ENCODE measurements at regions not wholly inside any gene's neighbourhood (a gene's known extent, or its start where the extent isn't known, plus 50 kb on each side); places are given as distances from the start of the nearest gene placed in this dataset.
"Not testable (repeated sequence)": the region's sequence is repeated elsewhere in the genome, so short reads cannot be mapped to it uniquely, and the experiment has no call there.

DNA sequence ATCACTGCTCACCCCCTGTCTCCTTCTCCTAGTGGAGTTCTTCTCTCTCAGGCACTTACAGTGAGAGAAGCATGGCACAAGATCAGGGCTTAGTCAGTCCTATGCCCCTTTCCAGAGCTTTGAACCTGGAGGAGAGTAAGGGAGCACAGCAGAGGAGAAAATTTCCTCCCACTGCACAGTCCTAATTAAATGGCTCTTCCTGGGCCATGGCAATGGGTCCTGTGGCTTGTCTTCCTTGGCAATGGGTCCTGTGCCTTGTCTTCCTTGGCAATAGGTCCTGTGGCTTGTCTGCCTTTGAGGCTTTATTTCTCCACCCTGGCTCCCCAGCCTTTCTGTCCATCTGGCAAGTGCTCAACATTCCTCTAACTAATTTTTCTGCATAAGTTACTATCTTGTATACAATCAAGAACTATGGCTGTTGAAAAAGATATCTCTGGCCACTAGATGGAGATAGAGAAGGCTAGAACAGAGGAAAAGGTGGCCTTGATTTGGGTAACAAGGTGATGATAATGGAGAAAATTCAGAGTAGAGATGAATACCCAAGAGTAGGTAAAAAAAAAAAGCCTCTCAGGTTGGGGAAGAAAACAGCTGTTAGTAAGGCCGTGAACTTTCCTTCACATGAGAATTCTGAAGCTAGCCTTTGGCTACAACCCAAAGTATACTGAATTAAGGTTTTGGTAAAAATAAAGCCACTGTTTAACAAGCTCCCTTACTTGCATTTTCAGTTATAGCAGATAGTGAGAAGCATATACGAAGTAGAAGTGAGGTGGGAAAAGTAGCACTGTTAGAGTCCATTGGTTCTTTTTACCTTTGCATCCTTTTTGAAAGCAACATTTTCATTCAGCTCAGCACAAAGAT, 504.9 kb downstream of the DOK5 start:
- DNase-seq = peak in 1 of 58 donors; percentile 0

DNA sequence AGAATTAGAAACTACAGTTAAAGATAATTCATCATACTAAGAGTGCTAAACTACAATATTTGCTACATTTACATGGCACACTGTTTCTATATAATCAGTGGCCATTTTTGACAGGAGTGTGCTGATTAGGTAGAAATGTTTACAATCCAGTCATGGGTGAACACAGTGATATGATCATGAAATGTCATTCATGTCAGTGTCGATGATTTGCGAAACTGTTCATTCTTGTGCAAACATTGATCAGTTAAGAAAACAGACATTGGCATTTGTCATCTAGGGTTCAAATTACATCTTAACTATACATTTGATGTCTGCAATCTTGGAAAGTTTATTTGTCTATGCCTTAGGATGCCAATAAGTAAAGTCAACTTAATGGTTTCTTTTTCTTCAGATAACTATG, 474.9 kb downstream of the DOK5 start:
- DNase-seq = no peak

DNA sequence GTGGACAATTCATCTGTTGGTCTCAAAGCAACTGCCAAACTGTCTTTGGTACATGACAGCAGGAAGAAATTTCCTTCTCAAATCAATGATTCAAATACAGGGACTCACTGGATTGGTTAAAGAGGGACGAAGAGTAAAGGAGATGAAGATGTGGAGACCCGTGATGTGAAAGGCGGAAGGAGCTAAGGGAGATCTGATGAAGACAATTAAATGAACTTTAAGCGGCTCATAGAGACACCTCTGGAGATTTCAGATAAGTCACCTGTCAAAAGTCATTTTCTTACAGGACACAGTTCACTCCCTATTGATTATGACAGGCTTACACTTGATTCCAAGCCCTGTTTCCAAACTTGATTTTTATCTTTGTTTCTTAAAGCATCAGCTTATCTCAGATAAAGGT, 466.3 kb downstream of the DOK5 start:
- DNase-seq = no peak

DNA sequence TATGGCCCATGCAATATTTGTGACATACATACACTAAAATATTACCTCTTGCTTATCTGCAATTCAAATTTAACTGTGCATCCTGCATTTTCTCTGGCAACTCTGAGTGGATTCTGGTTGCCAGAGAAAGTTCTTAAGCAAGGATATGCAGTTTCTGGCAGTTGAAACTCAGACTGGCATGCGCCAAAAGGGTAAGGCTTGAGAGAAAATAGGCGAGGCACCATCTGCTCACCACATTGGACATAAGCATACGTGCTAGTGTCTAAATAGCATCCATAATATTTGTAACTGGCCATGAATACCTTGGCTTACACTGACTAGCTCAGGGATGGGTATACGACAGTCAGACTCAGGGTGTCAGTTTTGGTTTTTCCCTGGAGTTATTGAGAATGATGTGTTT, 465.1 kb downstream of the DOK5 start:
- no peak for DNase-seq

DNA sequence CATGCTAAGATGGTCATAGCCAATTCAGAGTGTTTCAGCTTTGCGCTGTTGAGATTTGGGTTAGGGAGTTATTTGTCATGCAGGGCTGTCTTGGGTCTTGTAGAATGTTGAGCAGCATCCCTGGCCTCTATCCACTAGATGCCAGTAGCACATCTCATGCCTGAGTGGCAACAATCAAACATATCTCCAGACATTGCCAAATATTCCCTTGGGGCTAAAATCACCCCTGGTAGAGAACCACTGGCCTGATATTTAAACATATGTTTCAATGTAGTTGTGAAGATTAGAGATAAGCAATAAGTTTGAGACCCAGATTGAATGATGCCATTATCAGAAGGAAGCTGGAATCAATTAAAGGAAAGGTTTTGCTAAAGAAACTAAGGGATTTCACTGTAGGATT, 463.3 kb downstream of the DOK5 start:
- no peak for DNase-seq

DNA sequence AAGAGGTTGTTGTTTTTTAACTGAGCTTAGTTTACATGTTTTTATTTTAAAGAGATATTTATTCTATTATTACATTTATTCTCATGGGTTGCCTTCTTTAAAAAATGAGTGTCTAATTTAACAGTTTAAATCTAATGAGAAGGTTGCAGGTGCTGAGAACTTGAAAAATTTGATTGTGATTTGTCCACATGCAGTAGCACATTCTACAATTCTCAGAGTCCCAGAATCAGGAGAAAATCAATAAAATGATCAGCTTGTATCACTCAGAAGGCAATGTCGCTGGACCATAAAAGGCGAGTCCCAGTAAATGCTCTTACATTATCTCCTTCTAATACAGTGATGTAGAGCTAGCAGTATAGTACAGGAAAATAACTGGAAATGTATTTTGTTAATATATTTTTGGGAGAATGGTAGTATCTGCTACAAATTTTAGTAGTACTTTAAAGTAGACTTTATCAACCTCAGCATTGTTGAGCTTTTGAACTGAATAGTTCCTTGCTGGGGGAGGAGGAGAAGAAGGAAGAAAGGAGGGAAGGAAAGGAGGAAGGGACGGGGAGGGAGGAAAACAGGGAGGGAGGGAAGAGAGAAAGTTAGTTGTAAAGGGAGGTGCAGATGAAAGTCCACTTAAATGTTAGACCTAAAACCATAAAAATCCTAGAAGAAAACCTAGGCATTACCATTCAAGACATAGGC, 458.0 kb downstream of the DOK5 start:
- DNase-seq = no peak

DNA sequence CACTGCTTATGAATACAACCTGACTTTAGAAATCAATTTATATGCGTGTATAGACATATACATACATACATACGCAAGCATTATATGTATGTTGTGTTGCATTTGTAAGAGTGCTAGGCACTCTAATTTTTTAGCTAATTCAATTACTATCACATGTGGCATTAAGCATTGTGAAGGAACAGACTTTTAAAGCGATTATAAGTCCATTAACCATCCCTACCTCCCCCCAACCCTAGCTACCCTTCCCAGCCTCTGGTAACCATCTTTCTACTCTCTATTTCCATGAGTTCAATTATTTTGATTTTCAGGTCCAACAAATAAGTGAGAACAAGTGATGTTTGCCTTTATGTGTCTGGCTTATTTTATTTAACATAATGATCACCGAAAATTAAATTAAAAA, 453.8 kb downstream of the DOK5 start:
- DNase-seq = no peak

DNA sequence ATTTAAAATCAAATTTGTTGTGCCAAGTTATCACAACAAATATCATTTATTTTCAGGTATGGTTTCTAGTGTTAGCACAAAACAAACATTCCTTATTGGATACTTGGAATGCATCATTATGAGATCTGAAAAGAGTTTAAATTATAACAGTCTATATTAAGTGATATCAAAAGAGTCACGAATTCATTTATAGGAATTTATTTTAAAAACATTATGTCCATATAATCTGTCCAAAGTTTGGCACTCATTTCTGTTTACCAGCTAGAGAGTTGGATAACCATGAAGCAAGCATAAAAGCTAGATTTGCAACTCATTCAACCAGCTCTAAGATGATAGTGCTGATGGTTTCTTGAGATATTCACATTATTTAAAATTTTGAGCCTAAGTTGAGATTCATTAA, 453.2 kb downstream of the DOK5 start:
- no peak for DNase-seq

DNA sequence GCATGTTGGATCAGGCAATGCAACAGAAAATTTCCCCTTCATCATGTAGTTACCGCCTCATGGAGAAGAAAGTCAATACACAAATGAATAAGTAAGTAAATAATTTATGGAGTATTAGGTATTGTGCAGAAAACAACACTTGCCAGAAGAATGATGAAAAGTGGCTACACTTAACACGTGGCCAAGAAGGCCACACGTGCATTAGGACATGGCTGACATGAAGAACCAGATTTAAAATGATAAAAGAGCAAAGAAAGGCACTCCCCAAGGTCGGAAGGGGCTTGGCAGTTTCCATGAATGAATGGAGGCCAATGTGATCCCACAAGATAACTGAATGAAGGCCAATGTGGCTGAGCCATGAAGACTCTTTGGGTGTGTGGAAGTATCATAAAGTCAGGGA, 447.2 kb downstream of the DOK5 start:
- no peak for DNase-seq

DNA sequence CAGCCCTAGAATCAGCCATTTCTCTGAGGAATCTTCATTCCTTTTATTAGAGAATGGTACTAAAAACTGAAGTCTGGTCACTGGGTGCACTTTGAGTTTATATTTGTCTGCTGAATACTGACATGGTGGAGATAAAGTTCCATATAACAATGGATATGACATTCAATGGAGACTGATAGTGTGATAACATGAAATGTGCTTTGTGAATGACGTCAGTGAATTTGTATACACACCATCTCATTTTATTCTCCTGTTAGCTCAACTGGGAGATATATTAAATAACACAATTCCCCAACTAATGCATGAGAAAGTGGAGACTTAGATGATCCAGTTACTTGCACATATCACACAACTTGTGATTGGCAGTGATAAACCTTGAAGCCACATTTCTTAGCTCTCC, 446.7 kb downstream of the DOK5 start:
- DNase-seq = no peak

DNA sequence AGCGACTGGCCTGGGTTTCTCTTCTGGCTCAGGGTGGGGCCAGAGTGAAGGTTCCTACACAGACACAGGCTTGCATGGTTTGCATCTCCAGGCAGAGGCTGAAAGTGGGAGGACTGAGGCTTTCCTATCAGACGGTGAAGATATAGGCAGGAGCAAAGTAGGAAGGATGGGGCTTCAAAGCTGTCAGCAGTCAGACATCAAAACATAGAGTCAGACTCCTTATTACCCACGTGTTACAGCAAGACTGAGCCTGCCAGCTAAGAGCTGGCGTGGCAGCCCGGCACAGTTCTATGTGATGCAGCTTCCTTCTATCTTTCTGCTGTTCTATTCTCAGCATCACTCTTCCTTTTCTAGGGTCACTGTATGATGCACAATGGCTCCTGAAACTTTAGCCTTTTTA, 445.1 kb downstream of the DOK5 start:
- peak in 1 of 58 donors; percentile 18 for DNase-seq

DNA sequence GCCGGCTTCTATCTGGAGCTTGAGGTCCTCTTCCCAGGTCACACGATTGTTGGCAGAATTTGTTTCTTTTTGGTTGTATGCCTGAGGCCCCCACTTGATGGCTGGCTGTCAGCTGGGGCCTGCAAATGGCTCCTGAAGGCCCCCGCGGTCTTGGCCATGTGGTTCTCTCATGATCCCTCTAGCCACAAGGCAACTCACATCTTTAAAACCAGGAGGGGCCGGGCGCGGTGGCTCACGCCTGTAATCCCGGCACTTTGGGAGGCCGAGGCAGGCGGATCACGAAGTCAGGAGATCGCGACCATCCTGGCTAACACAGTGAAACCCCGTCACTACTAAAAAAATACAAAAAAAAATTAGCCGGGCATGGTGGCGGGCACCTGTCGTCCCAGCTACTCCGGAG, 443.6 kb downstream of the DOK5 start:
- not testable (repeated sequence) for DNase-seq

DNA sequence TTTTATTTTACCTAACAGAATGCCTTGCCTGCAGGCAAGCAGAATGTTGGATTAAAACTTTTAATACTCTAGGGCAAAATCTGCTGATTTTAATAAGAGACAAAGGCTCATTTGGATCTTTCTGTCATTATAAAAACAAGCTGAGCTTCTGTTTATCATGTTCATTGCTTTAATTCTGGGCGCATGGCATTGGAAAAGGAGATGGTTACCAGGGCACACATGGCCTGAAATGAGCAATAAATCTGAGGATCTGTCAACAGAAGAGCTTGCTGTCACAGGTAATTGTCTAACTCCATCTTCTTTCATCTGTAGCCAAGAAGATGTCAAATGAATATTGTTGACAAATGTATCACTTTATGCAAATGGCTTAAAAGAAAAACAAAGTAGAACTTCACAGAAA, 439.6 kb downstream of the DOK5 start:
- no peak for DNase-seq

DNA sequence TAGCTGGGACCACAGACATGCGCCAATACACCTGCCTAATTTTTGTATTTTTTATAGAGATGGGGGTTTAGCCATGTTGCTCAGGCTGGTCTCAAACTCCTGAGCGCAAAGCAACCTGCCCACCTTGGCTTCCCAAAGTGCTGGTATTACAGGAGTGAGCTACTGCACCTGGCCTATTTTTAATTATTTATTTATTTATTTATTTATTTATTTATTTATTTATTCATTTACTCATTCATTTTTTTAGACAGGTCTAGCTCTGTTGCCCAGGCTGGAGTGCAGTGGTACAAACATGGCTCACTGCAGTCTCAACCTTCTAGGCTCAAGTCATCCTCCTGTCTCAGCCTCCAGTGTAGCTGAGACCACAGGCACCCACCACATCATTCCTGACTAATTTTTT, 434.3 kb downstream of the DOK5 start:
- no peak for DNase-seq

DNA sequence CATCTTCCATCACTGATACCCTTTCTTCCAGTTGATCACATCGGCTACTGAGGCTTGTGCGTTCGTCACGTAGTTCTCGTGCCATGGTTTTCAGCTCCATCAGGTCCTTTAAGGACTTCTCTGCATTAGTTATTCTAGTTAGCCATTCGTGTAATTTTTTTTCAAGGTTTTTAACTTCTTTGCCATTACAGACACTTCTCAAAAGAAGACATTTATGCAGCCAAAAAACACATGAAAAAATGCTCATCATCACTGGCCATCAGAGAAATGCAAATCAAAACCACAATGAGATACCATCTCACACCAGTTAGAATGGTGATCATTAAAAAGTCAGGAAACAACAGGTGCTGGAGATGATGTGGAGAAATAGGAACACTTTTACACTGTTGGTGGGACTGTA, 430.7 kb downstream of the DOK5 start:
- DNase-seq = not testable (repeated sequence)

DNA sequence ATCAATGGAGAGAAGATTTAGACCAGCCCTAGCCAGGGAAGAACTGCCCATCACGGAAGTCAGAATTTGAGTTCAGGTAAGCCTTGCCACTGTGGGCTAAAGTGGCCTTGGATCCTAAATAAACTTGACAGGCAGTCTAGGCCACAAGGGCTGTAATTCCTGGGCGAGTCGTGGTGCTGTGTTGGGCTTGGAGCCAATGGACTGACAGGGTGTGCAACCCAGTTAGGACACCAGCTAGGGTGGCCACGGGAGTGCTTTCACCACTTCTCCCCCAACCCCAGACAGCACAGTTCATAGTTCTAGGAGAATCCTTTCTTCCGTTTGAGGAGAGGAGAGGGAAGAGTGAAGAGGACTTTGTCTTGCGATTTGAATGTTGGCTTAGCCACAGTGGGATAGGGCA, 422.4 kb downstream of the DOK5 start:
- DNase-seq = no peak

DNA sequence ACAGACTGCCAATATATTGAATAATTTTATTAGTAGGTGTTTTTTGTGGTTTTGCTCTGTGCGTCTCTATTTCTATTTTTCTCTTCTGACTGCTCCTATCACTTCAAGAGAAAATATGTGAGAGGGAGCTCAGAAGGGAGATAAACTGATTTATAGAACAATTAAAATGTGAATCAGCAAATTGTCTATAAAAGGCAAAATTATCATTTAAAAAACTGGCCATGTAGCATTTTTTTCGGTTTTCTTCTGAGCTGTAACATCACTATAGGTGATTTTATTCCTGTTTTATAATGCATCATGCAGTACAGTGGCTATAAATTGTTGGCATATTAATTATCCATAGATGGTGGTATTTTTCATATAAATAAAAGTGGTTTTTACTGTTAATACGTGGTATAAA, 416.5 kb downstream of the DOK5 start:
- no peak for DNase-seq

DNA sequence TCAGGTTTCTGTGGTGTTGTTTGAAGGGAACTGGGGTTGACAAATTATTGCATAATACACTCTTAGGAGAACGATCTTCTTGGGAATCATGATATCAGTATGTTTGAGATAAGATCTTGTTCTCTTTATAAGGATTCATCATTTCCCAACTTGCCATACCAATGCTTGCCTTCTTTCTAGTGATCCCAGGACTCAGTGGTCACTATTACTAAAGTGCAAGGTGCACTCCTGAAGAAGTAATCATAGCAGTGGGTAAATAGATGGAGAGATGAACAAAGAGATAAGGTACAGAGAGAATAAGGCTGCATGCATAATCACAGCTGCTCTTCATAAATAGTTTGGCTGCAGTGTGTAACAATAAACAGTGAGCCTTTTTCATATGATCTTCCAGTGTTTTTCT, 404.0 kb downstream of the DOK5 start:
- no peak for DNase-seq

DNA sequence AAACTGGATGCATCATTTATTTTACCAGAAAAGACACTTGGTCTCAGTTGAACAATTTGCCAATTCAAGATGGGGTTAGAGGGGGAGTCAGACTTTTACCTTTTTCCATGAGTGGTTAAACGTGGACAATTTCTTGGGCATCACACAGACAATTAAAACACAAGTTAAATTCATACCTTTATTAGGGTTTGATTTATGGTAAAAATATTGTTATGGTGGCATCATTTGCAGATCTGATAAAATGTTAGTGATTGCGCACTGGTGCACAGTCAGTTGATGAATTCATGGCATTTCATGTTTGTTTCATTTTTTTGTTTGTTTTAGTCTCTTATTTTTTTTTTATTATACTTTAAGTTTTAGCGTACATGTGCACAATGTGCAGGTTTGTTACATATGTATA, 399.9 kb downstream of the DOK5 start:
- no peak for DNase-seq

DNA sequence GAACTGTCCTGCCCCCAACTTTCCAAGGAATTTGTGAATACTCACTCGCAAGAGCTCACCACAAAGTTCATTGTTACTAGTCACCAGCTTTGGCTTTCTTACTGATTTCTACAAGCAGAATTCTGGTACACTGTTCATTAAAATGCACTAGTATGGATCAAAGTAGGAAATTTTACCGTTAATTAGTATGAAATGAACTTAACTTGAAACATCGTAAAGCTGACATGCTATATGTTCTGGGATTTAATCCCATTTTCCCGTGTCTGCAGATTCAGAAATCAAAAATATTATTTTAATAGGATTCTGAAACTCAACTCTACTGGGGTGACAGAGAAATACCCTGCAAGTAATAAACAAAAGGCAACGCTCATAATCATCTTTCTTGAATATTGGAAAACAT, 399.3 kb downstream of the DOK5 start:
- no peak for DNase-seq

DNA sequence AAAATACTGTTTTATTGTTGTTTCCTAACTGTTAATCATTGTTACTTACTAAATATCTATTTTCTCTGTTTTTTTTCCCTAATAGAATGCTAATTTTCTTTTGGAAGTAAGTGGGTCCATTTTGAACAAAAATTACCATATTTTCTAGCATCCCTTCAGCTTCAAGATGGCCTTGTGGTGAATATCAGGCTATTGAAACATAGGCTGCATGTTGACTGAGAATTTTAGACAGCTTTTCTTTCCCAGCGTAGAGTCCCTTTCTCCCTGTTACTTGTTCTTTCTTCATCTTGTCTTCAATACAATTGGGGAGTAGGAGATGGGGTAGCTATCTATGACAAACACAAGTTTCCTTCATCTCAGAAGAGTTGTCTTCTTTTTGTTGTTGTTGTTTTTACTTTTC, 397.0 kb downstream of the DOK5 start:
- DNase-seq = no peak

DNA sequence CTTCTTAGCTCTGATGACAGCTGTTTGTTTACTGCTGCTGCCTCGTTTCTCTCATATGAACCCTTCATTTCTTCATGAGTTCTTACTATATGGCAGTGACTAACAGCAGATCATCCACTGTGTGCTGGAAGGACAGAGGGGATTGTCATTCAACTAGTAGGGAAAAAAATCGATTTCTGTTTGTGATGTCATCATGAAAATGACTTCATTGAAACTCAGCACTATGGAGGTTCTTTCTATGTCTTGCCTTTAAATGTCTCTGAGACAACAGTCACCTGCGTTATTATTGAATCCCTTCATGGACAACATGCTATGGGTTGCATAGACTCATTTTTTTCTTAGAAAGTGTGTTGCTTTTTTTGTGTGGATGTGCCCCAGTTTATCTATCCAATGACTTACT, 394.4 kb downstream of the DOK5 start:
- no peak for DNase-seq

DNA sequence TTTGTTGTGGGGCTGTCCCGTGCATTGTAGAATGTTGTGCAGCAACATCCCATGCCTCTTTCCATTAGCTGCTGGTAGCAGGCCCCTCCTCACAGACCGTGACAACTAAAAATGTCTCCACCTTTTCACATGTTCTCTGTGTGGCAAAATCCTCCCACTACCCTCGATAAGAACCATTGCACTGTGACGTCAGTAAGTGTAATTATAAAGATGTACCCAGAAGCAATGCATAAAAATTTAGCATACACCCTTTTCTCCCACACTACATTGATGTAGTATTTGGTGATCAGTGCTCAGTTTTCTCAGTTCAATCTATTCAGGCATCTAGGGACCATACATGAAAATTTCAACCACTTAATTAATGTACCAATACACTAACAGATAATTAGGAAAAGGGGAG, 389.9 kb downstream of the DOK5 start:
- DNase-seq = no peak

All from anterior cingulate cortex (tissue), 58 donors.